ENCODE measurements at regions not wholly inside any gene's neighbourhood (a gene's known extent, or its start where the extent isn't known, plus 50 kb on each side); places are given as distances from the start of the nearest gene placed in this dataset.

- H3K27me3 ChIP-seq (ENCODE audit: insufficient read depth, low read length, poor library complexity, severe bottlenecking): no peaks in the 10 kb centered on the region
- 0 out of 2 replicates have a peak, but pooled peaks cover 5% of the 10 kb centered on the region for H3K9me3 ChIP-seq (ENCODE audit: insufficient read depth, low read depth, low read length)
- TF ChIP-seq EZH2phosphoT487 (IDR thresholded peaks at IDR 0.05; ENCODE audit: borderline replicate concordance): no peak
- TF ChIP-seq, protein P1, sequence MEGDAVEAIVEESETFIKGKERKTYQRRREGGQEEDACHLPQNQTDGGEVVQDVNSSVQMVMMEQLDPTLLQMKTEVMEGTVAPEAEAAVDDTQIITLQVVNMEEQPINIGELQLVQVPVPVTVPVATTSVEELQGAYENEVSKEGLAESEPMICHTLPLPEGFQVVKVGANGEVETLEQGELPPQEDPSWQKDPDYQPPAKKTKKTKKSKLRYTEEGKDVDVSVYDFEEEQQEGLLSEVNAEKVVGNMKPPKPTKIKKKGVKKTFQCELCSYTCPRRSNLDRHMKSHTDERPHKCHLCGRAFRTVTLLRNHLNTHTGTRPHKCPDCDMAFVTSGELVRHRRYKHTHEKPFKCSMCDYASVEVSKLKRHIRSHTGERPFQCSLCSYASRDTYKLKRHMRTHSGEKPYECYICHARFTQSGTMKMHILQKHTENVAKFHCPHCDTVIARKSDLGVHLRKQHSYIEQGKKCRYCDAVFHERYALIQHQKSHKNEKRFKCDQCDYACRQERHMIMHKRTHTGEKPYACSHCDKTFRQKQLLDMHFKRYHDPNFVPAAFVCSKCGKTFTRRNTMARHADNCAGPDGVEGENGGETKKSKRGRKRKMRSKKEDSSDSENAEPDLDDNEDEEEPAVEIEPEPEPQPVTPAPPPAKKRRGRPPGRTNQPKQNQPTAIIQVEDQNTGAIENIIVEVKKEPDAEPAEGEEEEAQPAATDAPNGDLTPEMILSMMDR (conservative IDR thresholded peaks at IDR 0.05; ENCODE audit: low read length): no peak
- no peak overlapping the region for H3K4me3 ChIP-seq (ENCODE audit: low read length, poor library complexity, severe bottlenecking)
- H3K4me1 ChIP-seq (ENCODE audit: insufficient read depth, low read length, poor library complexity, severe bottlenecking): no peaks in the 10 kb centered on the region
- H3F3A ChIP-seq (ENCODE audit: low read depth): no peaks in the 10 kb centered on the region
- H3K9me2 ChIP-seq (replicated peaks; ENCODE audit: low read depth, low read length): no peaks in the 10 kb centered on the region
- H2AFZ ChIP-seq (ENCODE audit: low read length): no peak overlapping the region
- H3K4me2 ChIP-seq (ENCODE audit: low read depth, low read length, poor library complexity, severe bottlenecking): no peak overlapping the region
- H4K20me1 ChIP-seq (ENCODE audit: insufficient read depth, low read length, poor library complexity, severe bottlenecking): no peaks in the 10 kb centered on the region
- no peak overlapping the region for H3K9ac ChIP-seq (ENCODE audit: low read depth, low read length, poor library complexity, severe bottlenecking)
- no peaks in the 10 kb centered on the region for H3K79me2 ChIP-seq (ENCODE audit: insufficient read depth, low read length)
- no peaks in the 10 kb centered on the region for H3K36me3 ChIP-seq (ENCODE audit: insufficient read depth, low read length)
These were observed 239.6 kb upstream of the VEGFC start for GRCh38 chr4:177032341-177032740.

- Histone ChIP-seq H3K4me2 (ENCODE audit: low read depth, low read length, poor library complexity, severe bottlenecking) (no peak overlapping the region), H3K4me3 (ENCODE audit: low read length, poor library complexity, severe bottlenecking) (no peak overlapping the region), H2AFZ (ENCODE audit: low read length) (no peak overlapping the region), H3F3A (ENCODE audit: low read depth) (no peaks in the 10 kb centered on the region), H4K20me1 (ENCODE audit: insufficient read depth, low read length, poor library complexity, severe bottlenecking) (no peaks in the 10 kb centered on the region), H3K4me1 (ENCODE audit: insufficient read depth, low read length, poor library complexity, severe bottlenecking) (no peaks in the 10 kb centered on the region), H3K9me2 (replicated peaks; ENCODE audit: low read depth, low read length) (no peaks in the 10 kb centered on the region), H3K36me3 (ENCODE audit: insufficient read depth, low read length) (no peaks in the 10 kb centered on the region), H3K9ac (ENCODE audit: low read depth, low read length, poor library complexity, severe bottlenecking) (no peak overlapping the region), H3K79me2 (ENCODE audit: insufficient read depth, low read length) (no peaks in the 10 kb centered on the region), H3K27me3 (ENCODE audit: insufficient read depth, low read length, poor library complexity, severe bottlenecking) (no peaks in the 10 kb centered on the region), H3K9me3 (ENCODE audit: insufficient read depth, low read depth, low read length) (0 out of 2 replicates have a peak, but pooled peaks cover 5% of the 10 kb centered on the region)
- TF ChIP-seq, protein P1 (conservative IDR thresholded peaks at IDR 0.05; ENCODE audit: low read length): no peak
- no peak for TF ChIP-seq EZH2phosphoT487 (IDR thresholded peaks at IDR 0.05; ENCODE audit: borderline replicate concordance)
These were observed 240.4 kb upstream of the VEGFC start for GRCh38 chr4:177033135-177033534.

DNA sequence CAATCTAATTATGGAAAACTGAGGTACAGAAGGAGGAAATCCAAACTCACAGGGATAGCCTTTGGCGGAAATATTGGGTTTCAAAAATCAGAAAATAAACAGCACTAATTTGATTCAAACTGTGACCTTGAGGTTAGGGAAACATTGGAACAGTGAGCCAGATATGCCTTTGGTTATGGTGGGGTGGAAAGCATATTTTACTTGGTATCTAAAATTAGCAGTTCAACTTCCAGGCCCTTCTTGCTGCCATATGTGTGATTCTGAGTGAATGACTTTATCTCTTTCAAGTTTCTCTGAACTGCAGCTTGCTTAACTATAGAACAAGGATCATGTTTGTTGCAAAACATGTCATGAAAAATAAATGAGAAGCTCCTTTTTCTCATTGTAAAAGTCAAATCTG is 240.9 kb upstream of the VEGFC start:
- no peak overlapping the region for H3K4me3 ChIP-seq (ENCODE audit: low read length, poor library complexity, severe bottlenecking)
- no peaks in the 10 kb centered on the region for H3K9me2 ChIP-seq (replicated peaks; ENCODE audit: low read depth, low read length)
- H3K9me3 ChIP-seq (ENCODE audit: insufficient read depth, low read depth, low read length): 0 out of 2 replicates have a peak, but pooled peaks cover 5% of the 10 kb centered on the region
- H3K4me2 ChIP-seq (ENCODE audit: low read depth, low read length, poor library complexity, severe bottlenecking): no peak overlapping the region
- H3K27me3 ChIP-seq (ENCODE audit: insufficient read depth, low read length, poor library complexity, severe bottlenecking): no peaks in the 10 kb centered on the region
- no peak overlapping the region for H2AFZ ChIP-seq (ENCODE audit: low read length)
- TF ChIP-seq EZH2phosphoT487 (IDR thresholded peaks at IDR 0.05; ENCODE audit: borderline replicate concordance): no peak
- TF ChIP-seq, protein P1 (conservative IDR thresholded peaks at IDR 0.05; ENCODE audit: low read length): no peak
- no peaks in the 10 kb centered on the region for H3K4me1 ChIP-seq (ENCODE audit: insufficient read depth, low read length, poor library complexity, severe bottlenecking)
- H3F3A ChIP-seq (ENCODE audit: low read depth): no peaks in the 10 kb centered on the region
- no peaks in the 10 kb centered on the region for H3K79me2 ChIP-seq (ENCODE audit: insufficient read depth, low read length)
- H3K9ac ChIP-seq (ENCODE audit: low read depth, low read length, poor library complexity, severe bottlenecking): no peak overlapping the region
- H4K20me1 ChIP-seq (ENCODE audit: insufficient read depth, low read length, poor library complexity, severe bottlenecking): no peaks in the 10 kb centered on the region
- no peaks in the 10 kb centered on the region for H3K36me3 ChIP-seq (ENCODE audit: insufficient read depth, low read length)

All from Loucy (cell line).